Body of pancreas (tissue), 4 donors: ENCODE measurements at regions not wholly inside any gene's neighbourhood (a gene's known extent, or its start where the extent isn't known, plus 50 kb on each side); places are given as distances from the start of the nearest gene placed in this dataset.

Source experiments
- ATAC-seq: fragments of 150-250 bp; one replicate; pipeline ENCODE4 v1.9.1; 2016
- DNase-seq, 4 donors: peaks; one replicate each; pipeline ENCODE4 v3.0.0-alpha.2; 2019
- H3K27ac ChIP-seq, 4 donors: fragments of 200-600 bp; sonication (generic); 1 replicate in 3 of 4; 2 replicates in 1 of 4; pipeline versions ENCODE4 v1.5.1 to v1.6.1; 2016 to 2019; ENCODE audit warnings: mild to moderate bottlenecking in 1 of 4, mixed read lengths in 1 of 4, moderate library complexity in 1 of 4
- H3K27me3 ChIP-seq, 2 donors: fragments of 200-600 bp; sonication (generic); one replicate each; pipeline ENCODE4 v1.6.0; 2016; ENCODE audit warnings: mild to moderate bottlenecking in 1 of 2
- H3K36me3 ChIP-seq, 2 donors: fragments of 200-600 bp; sonication (generic); replicated peaks in 1 of 2; 2 replicates each; pipeline ENCODE4 v1.5.1; 2016; ENCODE audit warnings: low read depth in 2 of 2; ENCODE audit not compliant: insufficient read depth in 1 of 2
- H3K4me1 ChIP-seq: fragments of 200-600 bp; sonication (generic); one replicate; pipeline ENCODE4 v1.6.0; 2016
- H3K4me3 ChIP-seq, 2 donors: fragments of 200-600 bp; sonication (generic); 1 replicate in 1 of 2; 2 replicates in 1 of 2; pipeline ENCODE4 v1.5.1; 2016 to 2019
- H3K9me3 ChIP-seq, 3 donors: fragments of 200-600 bp; sonication (generic); 1 replicate in 2 of 3; 2 replicates in 1 of 3; pipeline ENCODE4 v1.5.1; 2016
- POLR2A ChIP-seq, 3 donors: fragments of 450-650 bp; IDR thresholded peaks; one replicate each; pipeline ENCODE4 v1.6.1; 2016; ENCODE audit warnings: antibody characterized with exemption in 3 of 3, mild to moderate bottlenecking in 2 of 3
- WGBS, 2 donors: methylation state at CpG; one replicate each; pipeline ENCODE4 v1.1.5; 2017; 5-methylcytosine and 5-hydroxymethylcytosine counted together
- intact Hi-C: fragments of 100-400 bp; cut with DNase I; formaldehyde crosslinking; loops from one replicate; pipeline ENCODE4 v1.15.1; 2023
- TF ChIP-seq, protein P1 (sequence below), 7 experiments: fragments of 450-650 bp in 4 of 7; fragments of 200-600 bp in 3 of 7; sonication (generic) in 3 of 7; IDR thresholded peaks; one replicate each; pipeline ENCODE4 v1.5.1; 2016 to 2019; ENCODE audit warnings: antibody characterized with exemption in 7 of 7

DNA sequence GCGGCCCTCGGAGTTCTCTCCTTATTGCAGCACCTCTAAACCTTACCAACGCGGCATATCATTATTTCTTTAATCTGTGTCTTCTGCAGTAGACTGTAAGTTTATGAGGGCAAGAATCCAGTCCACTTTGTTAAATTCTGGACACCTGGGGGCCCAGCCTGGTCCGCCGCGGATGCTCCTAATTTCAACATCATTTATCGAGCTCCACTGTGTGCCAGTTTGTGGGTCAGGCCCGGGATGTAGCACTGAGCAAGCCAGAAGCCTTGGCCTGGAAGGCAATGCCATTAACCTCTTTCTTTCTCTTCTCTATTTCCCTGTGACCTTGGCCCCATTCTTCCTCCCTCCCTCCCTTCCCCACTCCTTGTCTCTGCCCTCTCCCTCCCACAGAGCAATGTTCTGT lies 70.6 kb upstream of the CACNA1E start:
- intact Hi-C loops, result no loop called here
- DNase-seq (no peak), ATAC-seq (no peak)
- no peaks in the 10 kb centered on the region for H3K4me1 ChIP-seq
- H3K4me3 ChIP-seq, result no peak overlapping the region
- H3K27me3 ChIP-seq, result no peaks in the 10 kb centered on the region
- 88 to 95% methylated on average over 9 of the region's 9 CpGs for WGBS, 2 donors
- H3K9me3 ChIP-seq, result no peaks in the 10 kb centered on the region
- TF ChIP-seq, protein P1, sequence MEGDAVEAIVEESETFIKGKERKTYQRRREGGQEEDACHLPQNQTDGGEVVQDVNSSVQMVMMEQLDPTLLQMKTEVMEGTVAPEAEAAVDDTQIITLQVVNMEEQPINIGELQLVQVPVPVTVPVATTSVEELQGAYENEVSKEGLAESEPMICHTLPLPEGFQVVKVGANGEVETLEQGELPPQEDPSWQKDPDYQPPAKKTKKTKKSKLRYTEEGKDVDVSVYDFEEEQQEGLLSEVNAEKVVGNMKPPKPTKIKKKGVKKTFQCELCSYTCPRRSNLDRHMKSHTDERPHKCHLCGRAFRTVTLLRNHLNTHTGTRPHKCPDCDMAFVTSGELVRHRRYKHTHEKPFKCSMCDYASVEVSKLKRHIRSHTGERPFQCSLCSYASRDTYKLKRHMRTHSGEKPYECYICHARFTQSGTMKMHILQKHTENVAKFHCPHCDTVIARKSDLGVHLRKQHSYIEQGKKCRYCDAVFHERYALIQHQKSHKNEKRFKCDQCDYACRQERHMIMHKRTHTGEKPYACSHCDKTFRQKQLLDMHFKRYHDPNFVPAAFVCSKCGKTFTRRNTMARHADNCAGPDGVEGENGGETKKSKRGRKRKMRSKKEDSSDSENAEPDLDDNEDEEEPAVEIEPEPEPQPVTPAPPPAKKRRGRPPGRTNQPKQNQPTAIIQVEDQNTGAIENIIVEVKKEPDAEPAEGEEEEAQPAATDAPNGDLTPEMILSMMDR (IDR thresholded peaks at IDR 0.05), result no peak
- no peak for TF ChIP-seq POLR2A (IDR thresholded peaks at IDR 0.05)
- no peak overlapping the region for H3K27ac ChIP-seq
- no peaks in the 10 kb centered on the region for H3K36me3 ChIP-seq

DNA sequence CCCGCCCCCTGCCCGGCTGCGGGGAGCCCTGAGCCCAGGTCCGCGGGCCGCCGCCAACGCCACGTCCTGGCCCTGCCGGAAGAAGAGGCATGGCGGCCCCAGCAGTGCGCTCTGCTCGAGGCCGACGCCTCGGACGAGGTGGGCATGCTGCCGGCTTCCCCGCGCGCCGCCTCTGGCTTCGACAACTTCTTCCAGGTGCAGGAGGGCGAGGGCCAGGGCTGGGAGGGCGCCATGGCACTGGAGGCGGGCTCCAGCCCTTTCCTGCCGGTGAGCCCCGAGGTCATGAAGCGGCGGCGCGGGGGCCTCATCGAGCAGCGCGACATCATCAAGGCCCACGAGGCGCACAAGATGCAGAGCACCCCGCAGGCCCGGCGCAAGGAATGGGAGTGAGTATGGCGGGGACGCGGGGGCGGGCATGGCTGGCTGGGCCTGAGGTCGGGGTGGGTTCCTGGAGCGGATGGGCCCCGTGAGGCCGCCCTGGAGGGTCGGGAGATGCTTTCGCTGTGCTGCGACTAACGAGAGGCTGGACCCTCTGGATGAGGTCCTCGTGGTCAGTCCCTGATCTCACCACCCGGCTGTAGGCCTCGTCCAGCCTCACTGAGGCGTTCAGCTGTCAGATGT lies 70.0 kb upstream of the CACNA1E start:
- no peak for DNase-seq
- Histone ChIP-seq H3K27ac (no peak overlapping the region), H3K4me1 (no peaks in the 10 kb centered on the region), H3K36me3 (no peaks in the 10 kb centered on the region), H3K4me3 (no peak overlapping the region), H3K9me3 (no peaks in the 10 kb centered on the region), H3K27me3 (no peaks in the 10 kb centered on the region)
- WGBS, 2 donors, result 88 to 93% methylated on average over 38 to 47 of the region's 56 CpGs
- ATAC-seq, result no peak
- TF ChIP-seq, protein P1 (IDR thresholded peaks at IDR 0.05), result no peak
- TF ChIP-seq POLR2A (IDR thresholded peaks at IDR 0.05), result no peak
- intact Hi-C loops, result no loop called here

DNA sequence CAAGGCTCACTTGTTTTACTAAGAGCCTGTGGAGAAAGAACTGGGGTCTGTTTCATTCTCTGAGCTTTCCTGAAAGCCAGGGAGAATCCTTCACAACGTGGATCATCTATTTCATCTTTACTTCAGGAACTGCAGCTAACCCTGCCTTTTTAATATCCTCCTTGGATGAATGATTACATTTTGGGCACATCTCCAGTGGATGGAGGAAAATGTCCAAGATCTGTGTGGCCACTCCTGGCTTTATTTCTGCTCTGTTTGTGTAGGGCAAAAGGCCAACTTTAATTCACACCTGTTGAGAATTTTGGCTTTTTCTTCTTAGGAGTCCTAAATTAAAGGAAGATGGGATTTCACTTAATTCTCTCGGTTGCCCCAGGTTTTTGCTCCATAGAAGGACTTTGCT lies 69.5 kb upstream of the CACNA1E start:
- Histone ChIP-seq H3K4me1 (no peaks in the 10 kb centered on the region), H3K27ac (no peak overlapping the region), H3K36me3 (no peaks in the 10 kb centered on the region), H3K4me3 (no peak overlapping the region), H3K9me3 (no peaks in the 10 kb centered on the region), H3K27me3 (no peaks in the 10 kb centered on the region)
- intact Hi-C loops, result no loop called here
- 50 to 62% methylated on average over 2 of the region's 2 CpGs for WGBS, 2 donors
- DNase-seq (no peak), ATAC-seq (no peak)
- no peak for TF ChIP-seq POLR2A (IDR thresholded peaks at IDR 0.05)
- TF ChIP-seq, protein P1 (IDR thresholded peaks at IDR 0.05), result no peak

DNA sequence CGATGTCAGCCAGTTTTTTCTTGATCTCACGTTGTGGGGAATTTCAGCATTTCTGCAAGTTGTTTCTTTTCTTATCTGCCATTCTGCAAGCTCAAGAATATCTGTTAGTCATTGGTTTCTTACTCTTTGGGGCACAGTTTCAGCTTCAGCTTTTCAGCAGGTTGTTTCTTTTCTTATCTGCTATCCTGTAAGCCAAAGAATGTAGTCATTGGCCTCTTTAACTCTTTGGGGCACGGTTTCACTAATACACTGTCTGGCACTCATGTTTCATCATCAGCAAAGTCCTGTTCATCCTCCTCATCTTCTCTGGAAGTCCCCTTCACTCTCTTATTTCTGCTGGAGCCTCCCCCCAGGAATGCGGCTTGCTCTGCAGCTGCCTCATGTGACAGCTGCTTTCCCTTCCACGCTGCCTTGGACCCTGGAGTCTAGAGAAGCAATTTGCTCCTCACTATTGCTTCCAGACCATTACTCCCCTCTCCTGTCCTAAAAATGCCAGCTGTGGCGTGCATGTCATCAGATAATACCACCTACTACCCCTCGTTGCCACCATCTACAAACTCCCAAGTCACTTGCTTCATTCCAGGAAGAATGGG lies 67.0 kb upstream of the CACNA1E start:
- H3K4me1 ChIP-seq, result no peaks in the 10 kb centered on the region
- H3K4me3 ChIP-seq, result no peak overlapping the region
- H3K27ac ChIP-seq, result no peak overlapping the region
- no peak for DNase-seq
- TF ChIP-seq POLR2A (IDR thresholded peaks at IDR 0.05), result no peak
- TF ChIP-seq, protein P1 (IDR thresholded peaks at IDR 0.05), result no peak
- 53 to 58% methylated on average over 7 of the region's 7 CpGs for WGBS, 2 donors
- ATAC-seq, result no peak
- H3K36me3 ChIP-seq, result no peaks in the 10 kb centered on the region
- no peaks in the 10 kb centered on the region for H3K9me3 ChIP-seq
- no peaks in the 10 kb centered on the region for H3K27me3 ChIP-seq
- intact Hi-C loops, result no loop called here

DNA sequence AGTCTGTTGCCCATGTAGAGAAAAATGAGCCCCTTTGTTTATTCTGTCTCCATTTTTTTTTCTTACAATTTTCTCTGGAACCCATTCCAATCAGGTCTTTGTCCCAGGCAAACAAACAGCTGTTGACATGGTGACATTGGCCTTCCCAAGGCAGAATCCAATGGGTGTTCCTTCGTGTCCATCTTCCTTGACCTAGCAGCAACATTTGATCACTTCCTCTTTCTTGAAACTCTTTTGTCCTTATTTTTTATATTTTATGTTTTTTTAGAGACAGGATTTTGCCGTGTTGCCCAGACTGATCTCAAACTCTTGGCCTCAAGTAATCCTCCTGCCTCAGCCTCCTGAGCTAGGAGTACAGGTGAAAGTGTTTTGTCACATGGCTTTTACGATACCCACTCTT lies 65.4 kb upstream of the CACNA1E start:
- no peak for ATAC-seq
- no peaks in the 10 kb centered on the region for H3K27me3 ChIP-seq
- 60 to 65% methylated on average over 3 of the region's 3 CpGs for WGBS, 2 donors

More for the DNA sequence above, 65.4 kb upstream of the CACNA1E start:
- H3K4me1 ChIP-seq, result no peaks in the 10 kb centered on the region
- DNase-seq, result no peak
- no peaks in the 10 kb centered on the region for H3K36me3 ChIP-seq
- H3K9me3 ChIP-seq, result no peaks in the 10 kb centered on the region
- TF ChIP-seq POLR2A (IDR thresholded peaks at IDR 0.05), result no peak
- TF ChIP-seq, protein P1 (IDR thresholded peaks at IDR 0.05), result no peak
- H3K4me3 ChIP-seq, result no peak overlapping the region
- H3K27ac ChIP-seq, result no peak overlapping the region
- intact Hi-C loops, result no loop called here
